Natural killer cell (primary cell): ENCODE measurements at regions not wholly inside any gene's neighbourhood (a gene's known extent, or its start where the extent isn't known, plus 50 kb on each side); places are given as distances from the start of the nearest gene placed in this dataset.

Experiments
- ATAC-seq, 3 donors: fragments of 150-1000 bp in 2 of 3; fragments of 200-7000 bp in 1 of 3; cut with Tn5 transposase; 1 replicate in 1 of 3; 2 replicates in 2 of 3; pipeline ENCODE4 v1.10.0; 2021; ENCODE audit warnings: mild to moderate bottlenecking in 2 of 3, moderate library complexity in 2 of 3
- DNase-seq, 2 donors: peaks; one replicate each; pipeline versions ENCODE4 v3.0.0 to v3.0.0-alpha.2; 2013 to 2021; ENCODE audit warnings: mixed read lengths in 1 of 2
- H3K27ac ChIP-seq: one replicate; pipeline ENCODE4 v1.5.1; 2013; ENCODE audit warnings: mild to moderate bottlenecking, low read length
- H3K27me3 ChIP-seq: one replicate; pipeline ENCODE4 v1.6.1; 2013; ENCODE audit warnings: low read length; ENCODE audit not compliant: control insufficient read depth, insufficient read depth
- H3K36me3 ChIP-seq: one replicate; pipeline ENCODE4 v1.6.1; 2013; ENCODE audit warnings: low read length; ENCODE audit not compliant: control insufficient read depth, insufficient read depth
- H3K4me1 ChIP-seq: one replicate; pipeline ENCODE4 v1.6.1; 2013; ENCODE audit warnings: low read length; ENCODE audit not compliant: control insufficient read depth, insufficient read depth
- H3K4me3 ChIP-seq: one replicate; pipeline ENCODE4 v1.5.1; 2013; ENCODE audit warnings: low read length
- H3K9me3 ChIP-seq: one replicate; pipeline ENCODE4 v1.6.1; 2013; ENCODE audit warnings: low read length; ENCODE audit not compliant: control insufficient read depth, insufficient read depth
- H3K27ac Mint-ChIP-seq, 2 donors: one replicate each; pipeline ENCODE4 v1.8.0; 2022; ENCODE audit warnings: mild to moderate bottlenecking in 2 of 2, mixed read lengths in 2 of 2, moderate library complexity in 1 of 2
- H3K27me3 Mint-ChIP-seq, 2 donors: one replicate each; pipeline ENCODE4 v1.8.0; 2022; ENCODE audit warnings: low read depth in 2 of 2, mixed read lengths in 2 of 2
- H3K36me3 Mint-ChIP-seq: one replicate; pipeline ENCODE4 v1.8.0; 2022; ENCODE audit warnings: mixed read lengths
- H3K4me1 Mint-ChIP-seq, 2 donors: one replicate each; pipeline ENCODE4 v1.8.0; 2022; ENCODE audit warnings: mixed read lengths in 2 of 2
- H3K4me3 Mint-ChIP-seq: one replicate; pipeline ENCODE4 v1.8.0; 2022; ENCODE audit warnings: mild to moderate bottlenecking, moderate library complexity, mixed read lengths
- H3K9me3 Mint-ChIP-seq, 2 donors: one replicate each; pipeline ENCODE4 v1.8.0; 2022; ENCODE audit warnings: mixed read lengths in 2 of 2
- CTCF ChIP-seq: fragments of 200-600 bp; IDR thresholded peaks from one replicate; pipeline ENCODE4 v1.8.0; 2022; ENCODE audit warnings: antibody characterized with exemption
- WGBS: methylation state at CpG from one replicate; pipeline ENCODE4 v1.1.7; 2013; ENCODE audit warnings: missing lambda C conversion rate; ENCODE audit not compliant: insufficient coverage; 5-methylcytosine and 5-hydroxymethylcytosine counted together
- intact Hi-C: fragments of 100-400 bp; cut with micrococcal nuclease; formaldehyde crosslinking; loops from one replicate; pipeline ENCODE4 v1.14.2; 2022

GRCh38 chr18:71114550-71115210 is 825.8 kb downstream of the SOCS6 start:
- 82% methylated on average over 11 of the region's 11 CpGs for WGBS

GRCh38 chr18:71107244-71107643 is 818.4 kb downstream of the SOCS6 start:
- H3K36me3 ChIP-seq = no peaks in the 10 kb centered on the region
- no peak for DNase-seq
- H3K4me3 Mint-ChIP-seq = no peak overlapping the region
- no peaks in the 10 kb centered on the region for H3K4me1 Mint-ChIP-seq
- no peaks in the 10 kb centered on the region for H3K9me3 ChIP-seq
- no peaks in the 10 kb centered on the region for H3K27me3 Mint-ChIP-seq
- 85% methylated on average over 2 of the region's 2 CpGs for WGBS
- no peaks in the 10 kb centered on the region for H3K27me3 ChIP-seq
- TF ChIP-seq CTCF = no peak
- H3K27ac Mint-ChIP-seq = no peak overlapping the region
- ATAC-seq = no peak
- H3K9me3 Mint-ChIP-seq = peaks cover 9 to 10% of the 10 kb centered on the region in 2 donors
- intact Hi-C loops = no loop called here
- H3K4me3 ChIP-seq = no peak overlapping the region
- H3K36me3 Mint-ChIP-seq = peaks cover 7% of the 10 kb centered on the region
- no peak overlapping the region for H3K27ac ChIP-seq
- no peaks in the 10 kb centered on the region for H3K4me1 ChIP-seq

More at GRCh38 chr18:71114550-71115210, 825.8 kb downstream of the SOCS6 start:
- Histone ChIP-seq H3K4me1 (no peaks in the 10 kb centered on the region), H3K27ac (no peak overlapping the region), H3K4me3 (no peak overlapping the region), H3K27me3 (no peaks in the 10 kb centered on the region), H3K36me3 (no peaks in the 10 kb centered on the region), H3K9me3 (peaks cover 3% of the 10 kb centered on the region)
- Mint-ChIP-seq H3K27ac (no peak overlapping the region), H3K4me1 (no peaks in the 10 kb centered on the region), H3K9me3 (peaks cover 10 to 18% of the 10 kb centered on the region in 2 donors), H3K4me3 (no peak overlapping the region), H3K27me3 (no peaks in the 10 kb centered on the region), H3K36me3 (no peaks in the 10 kb centered on the region)
- intact Hi-C loops = no loop called here
- no peak for DNase-seq
- no peak for ATAC-seq
- TF ChIP-seq CTCF = no peak

GRCh38 chr18:71106701-71107100 is 817.9 kb downstream of the SOCS6 start:
- no peaks in the 10 kb centered on the region for H3K4me1 Mint-ChIP-seq
- TF ChIP-seq CTCF = no peak
- ATAC-seq (no peak), DNase-seq (no peak)
- no peaks in the 10 kb centered on the region for H3K36me3 ChIP-seq
- H3K4me3 Mint-ChIP-seq = no peak overlapping the region
- H3K4me1 ChIP-seq = no peaks in the 10 kb centered on the region
- WGBS = 67% methylated on average over 1 of the region's 1 CpG
- peaks cover 7% of the 10 kb centered on the region for H3K36me3 Mint-ChIP-seq
- no peaks in the 10 kb centered on the region for H3K27me3 Mint-ChIP-seq
- no peak overlapping the region for H3K27ac ChIP-seq
- H3K27ac Mint-ChIP-seq = no peak overlapping the region
- H3K9me3 Mint-ChIP-seq = peaks cover 9 to 10% of the 10 kb centered on the region in 2 donors
- no peak overlapping the region for H3K4me3 ChIP-seq
- H3K27me3 ChIP-seq = no peaks in the 10 kb centered on the region
- intact Hi-C loops = no loop called here
- no peaks in the 10 kb centered on the region for H3K9me3 ChIP-seq

- H3K27me3 Mint-ChIP-seq = no peaks in the 10 kb centered on the region
- Histone ChIP-seq H3K36me3 (no peaks in the 10 kb centered on the region), H3K27ac (no peak overlapping the region), H3K27me3 (no peaks in the 10 kb centered on the region), H3K9me3 (no peaks in the 10 kb centered on the region), H3K4me1 (no peaks in the 10 kb centered on the region), H3K4me3 (no peak overlapping the region)
- intact Hi-C loops = no loop called here
- H3K4me3 Mint-ChIP-seq = no peak overlapping the region
- peaks cover 7% of the 10 kb centered on the region for H3K36me3 Mint-ChIP-seq
- no peak overlapping the region for H3K27ac Mint-ChIP-seq
- ATAC-seq = no peak
- H3K9me3 Mint-ChIP-seq = peaks cover 9 to 10% of the 10 kb centered on the region in 2 donors
- H3K4me1 Mint-ChIP-seq = no peaks in the 10 kb centered on the region
- TF ChIP-seq CTCF = no peak
- no peak for DNase-seq
- 55% methylated on average over 4 of the region's 4 CpGs for WGBS
Measured at GRCh38 chr18:71105994-71106546, 817.2 kb downstream of the SOCS6 start.
